Cardiac muscle cell (in vitro differentiated cells and primary cell): ENCODE measurements at regions not wholly inside any gene's neighbourhood (a gene's known extent, or its start where the extent isn't known, plus 50 kb on each side); places are given as distances from the start of the nearest gene placed in this dataset.

Experiments
- DNase-seq, 2 donors: peaks; one replicate each; pipeline versions ENCODE4 v3.0.0 to v3.0.0-alpha.2; 2010 to 2017; ENCODE audit warnings: low read depth in 1 of 2, low spot score in 1 of 2
- H3K27ac ChIP-seq: fragments of 200-600 bp; sonication (generic); 2 replicates; pipeline ENCODE4 v1.5.1; 2016
- H3K27me3 ChIP-seq: fragments of 200-600 bp; sonication (generic); 2 replicates; pipeline ENCODE4 v1.6.0; 2016; ENCODE audit warnings: control low read depth
- H3K36me3 ChIP-seq: fragments of 200-600 bp; sonication (generic); 2 replicates; pipeline ENCODE4 v1.5.1; 2016; ENCODE audit warnings: control low read depth
- H3K4me1 ChIP-seq: fragments of 200-600 bp; sonication (generic); 2 replicates; pipeline ENCODE4 v1.8.1; 2017; ENCODE audit warnings: low read depth, mild to moderate bottlenecking, mixed run types
- H3K4me3 ChIP-seq: fragments of 200-600 bp; sonication (generic); 2 replicates; pipeline ENCODE4 v1.5.1; 2016; ENCODE audit warnings: mild to moderate bottlenecking
- H3K9me3 ChIP-seq: fragments of 200-600 bp; sonication (generic); 2 replicates; pipeline ENCODE4 v1.5.1; 2017; ENCODE audit warnings: low read depth, mild to moderate bottlenecking, control low read depth
- TF ChIP-seq, protein P1 (sequence below): IDR thresholded peaks from 2 replicates; pipeline ENCODE4 v1.5.1; 2012; ENCODE audit warnings: low read depth, mild to moderate bottlenecking, low read length

GRCh38 chr10:33764694-33765185 is 430.3 kb upstream of the NRP1 start:
- no peak overlapping the region for H3K27ac ChIP-seq
- no peaks in the 10 kb centered on the region for H3K9me3 ChIP-seq
- no peaks in the 10 kb centered on the region for H3K4me1 ChIP-seq
- no peaks in the 10 kb centered on the region for H3K27me3 ChIP-seq
- H3K36me3 ChIP-seq: no peaks in the 10 kb centered on the region
- no peak overlapping the region for H3K4me3 ChIP-seq
- no peak for DNase-seq
- TF ChIP-seq, protein P1, sequence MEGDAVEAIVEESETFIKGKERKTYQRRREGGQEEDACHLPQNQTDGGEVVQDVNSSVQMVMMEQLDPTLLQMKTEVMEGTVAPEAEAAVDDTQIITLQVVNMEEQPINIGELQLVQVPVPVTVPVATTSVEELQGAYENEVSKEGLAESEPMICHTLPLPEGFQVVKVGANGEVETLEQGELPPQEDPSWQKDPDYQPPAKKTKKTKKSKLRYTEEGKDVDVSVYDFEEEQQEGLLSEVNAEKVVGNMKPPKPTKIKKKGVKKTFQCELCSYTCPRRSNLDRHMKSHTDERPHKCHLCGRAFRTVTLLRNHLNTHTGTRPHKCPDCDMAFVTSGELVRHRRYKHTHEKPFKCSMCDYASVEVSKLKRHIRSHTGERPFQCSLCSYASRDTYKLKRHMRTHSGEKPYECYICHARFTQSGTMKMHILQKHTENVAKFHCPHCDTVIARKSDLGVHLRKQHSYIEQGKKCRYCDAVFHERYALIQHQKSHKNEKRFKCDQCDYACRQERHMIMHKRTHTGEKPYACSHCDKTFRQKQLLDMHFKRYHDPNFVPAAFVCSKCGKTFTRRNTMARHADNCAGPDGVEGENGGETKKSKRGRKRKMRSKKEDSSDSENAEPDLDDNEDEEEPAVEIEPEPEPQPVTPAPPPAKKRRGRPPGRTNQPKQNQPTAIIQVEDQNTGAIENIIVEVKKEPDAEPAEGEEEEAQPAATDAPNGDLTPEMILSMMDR: no peak

GRCh38 chr10:33760056-33760943 is 425.8 kb upstream of the NRP1 start:
- Histone ChIP-seq H3K4me1 (no peaks in the 10 kb centered on the region), H3K27ac (no peak overlapping the region), H3K36me3 (no peaks in the 10 kb centered on the region), H3K9me3 (no peaks in the 10 kb centered on the region), H3K4me3 (no peak overlapping the region), H3K27me3 (no peaks in the 10 kb centered on the region)
- TF ChIP-seq, protein P1: no peak
- DNase-seq: no peak

- no peaks in the 10 kb centered on the region for H3K4me1 ChIP-seq
- no peak overlapping the region for H3K27ac ChIP-seq
- H3K4me3 ChIP-seq: no peak overlapping the region
- H3K9me3 ChIP-seq: no peaks in the 10 kb centered on the region
- H3K36me3 ChIP-seq: no peaks in the 10 kb centered on the region
- no peaks in the 10 kb centered on the region for H3K27me3 ChIP-seq
- TF ChIP-seq, protein P1: no peak
- DNase-seq: no peak
Observed at GRCh38 chr10:33759191-33759590, 424.7 kb upstream of the NRP1 start.

- Histone ChIP-seq H3K4me3 (no peak overlapping the region), H3K9me3 (no peaks in the 10 kb centered on the region), H3K27ac (no peak overlapping the region), H3K27me3 (no peaks in the 10 kb centered on the region), H3K4me1 (no peaks in the 10 kb centered on the region), H3K36me3 (no peaks in the 10 kb centered on the region)
- TF ChIP-seq, protein P1: no peak
- DNase-seq: no peak
Observed at GRCh38 chr10:33758299-33758698, 423.8 kb upstream of the NRP1 start.

GRCh38 chr10:33754052-33754451 is 419.6 kb upstream of the NRP1 start:
- H3K9me3 ChIP-seq: no peaks in the 10 kb centered on the region
- no peaks in the 10 kb centered on the region for H3K36me3 ChIP-seq
- peaks cover 11% of the 10 kb centered on the region for H3K4me1 ChIP-seq
- H3K27ac ChIP-seq: no peak overlapping the region
- TF ChIP-seq, protein P1: no peak
- no peak for DNase-seq
- H3K4me3 ChIP-seq: no peak overlapping the region
- H3K27me3 ChIP-seq: no peaks in the 10 kb centered on the region
